ENCODE measurements at regions not wholly inside any gene's neighbourhood (a gene's known extent, or its start where the extent isn't known, plus 50 kb on each side); places are given as distances from the start of the nearest gene placed in this dataset.
A peak's percentile ranks its signal among the peaks of the same experiment; 100 is the strongest.

DNA sequence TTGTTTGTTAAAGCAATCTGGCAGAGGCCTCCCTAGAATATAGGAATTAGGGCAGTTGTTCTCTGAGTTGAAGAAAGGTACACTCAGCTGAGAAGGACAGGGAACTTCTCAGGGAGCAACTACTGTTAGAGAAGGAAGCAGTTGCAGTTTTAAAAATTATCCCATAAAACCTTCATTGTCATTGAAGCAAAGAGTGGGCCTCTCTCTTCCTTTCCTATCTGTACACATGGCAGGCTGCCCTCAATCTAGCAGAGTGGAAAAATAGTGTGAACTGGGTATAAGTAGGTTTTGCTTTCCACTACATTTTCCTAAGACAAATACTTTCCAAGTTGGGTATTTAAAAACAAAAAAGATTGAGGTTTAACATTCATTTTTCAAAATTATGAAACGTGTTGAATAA lies 236.7 kb upstream of the KLF14 start:
- no peak for DNase-seq

- no peak for DNase-seq
Observed at GRCh38 chr7:130971297-130971696, 237.3 kb upstream of the KLF14 start.

- DNase-seq: no peak
Observed at GRCh38 chr7:130972201-130972600, 238.2 kb upstream of the KLF14 start.

GRCh38 chr7:130973637-130974036 lies 239.6 kb upstream of the KLF14 start:
- no peak for DNase-seq

DNA sequence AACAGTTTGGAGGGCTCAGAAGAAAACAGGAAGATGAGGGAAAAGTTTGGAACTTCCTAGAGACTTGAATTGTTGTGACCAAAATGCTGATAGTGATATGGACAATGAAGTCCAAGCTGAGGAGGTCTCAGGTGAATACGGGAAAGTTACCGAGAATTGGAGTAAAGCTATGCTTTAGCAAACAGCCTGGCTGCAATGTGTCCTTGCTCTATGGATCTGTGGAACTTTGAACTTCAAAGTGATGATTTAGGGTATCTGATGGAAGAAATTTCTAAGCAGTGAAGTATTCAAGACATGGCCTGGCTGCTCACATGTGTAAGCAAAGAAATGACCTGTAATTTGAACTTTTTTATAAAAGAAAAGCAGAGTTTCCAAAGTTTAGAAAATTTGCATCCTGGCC lies 240.2 kb upstream of the KLF14 start:
- no peak for DNase-seq

DNA sequence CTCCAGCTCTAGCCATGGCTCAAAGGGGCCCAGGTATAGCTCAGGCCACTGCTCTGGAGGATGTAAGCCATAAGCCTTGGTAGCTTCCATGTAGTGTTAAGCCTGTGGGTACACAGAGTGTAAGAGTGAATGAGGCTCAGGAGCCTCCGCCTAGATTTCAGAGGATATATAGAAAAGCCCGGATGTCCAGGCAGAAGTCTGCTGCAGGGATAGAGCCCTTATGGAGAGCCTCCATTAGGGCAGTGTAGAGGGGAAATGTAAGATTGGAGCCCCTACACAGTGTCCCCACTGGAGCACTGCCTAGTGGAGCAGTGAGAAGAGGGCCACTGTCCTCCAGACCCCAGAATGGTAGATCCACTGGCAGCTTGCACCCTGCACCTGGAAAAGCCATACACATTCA lies 240.8 kb upstream of the KLF14 start:
- DNase-seq: no peak

- DNase-seq: no peak
Observed at GRCh38 chr7:130975731-130976130, 241.7 kb upstream of the KLF14 start.

GRCh38 chr7:130982160-130982638 lies 248.2 kb upstream of the KLF14 start:
- DNase-seq: peak in 1 of 2 experiments; percentile 28

- no peak for DNase-seq
Observed at GRCh38 chr7:130982651-130983050, 248.6 kb upstream of the KLF14 start.

DNA sequence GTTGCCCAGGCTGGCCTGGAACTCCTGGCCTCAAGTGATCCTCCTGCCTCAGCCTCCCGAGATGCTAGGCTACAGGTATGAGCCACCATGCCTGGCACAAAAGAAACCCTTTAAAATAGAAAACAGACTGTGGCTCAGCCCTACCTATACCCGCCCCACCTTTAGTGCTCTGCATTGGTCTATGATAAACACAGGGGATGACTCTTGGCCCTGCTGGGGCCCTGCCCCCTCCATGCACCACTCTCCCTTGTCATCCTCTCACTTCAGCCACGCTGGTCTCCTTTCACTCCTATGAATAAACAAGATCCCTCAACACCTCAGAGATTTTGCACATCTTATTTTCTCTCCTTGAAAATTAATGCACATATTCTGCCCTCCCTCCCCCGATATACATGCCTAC lies 251.4 kb upstream of the KLF14 start:
- DNase-seq: no peak

DNA sequence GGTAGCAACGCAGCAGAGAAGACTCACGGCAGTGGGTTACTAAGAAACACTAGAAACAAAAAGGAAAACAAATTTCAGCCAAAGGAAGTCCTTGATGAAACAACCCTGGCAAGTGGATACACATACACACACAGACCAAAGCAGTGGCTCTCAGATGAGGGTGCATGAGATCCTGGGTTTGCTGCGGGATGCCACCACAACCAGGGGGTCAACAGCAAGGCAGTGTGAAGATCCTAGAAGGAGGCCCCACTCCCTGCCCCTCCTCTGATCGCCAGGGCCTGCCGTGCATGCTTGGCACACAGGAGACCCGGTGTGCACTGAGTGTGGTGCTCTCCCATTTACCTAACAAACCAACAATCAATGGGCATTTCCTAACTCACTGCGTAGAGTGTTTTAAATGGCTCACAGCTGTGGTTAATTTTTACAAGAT lies 252.3 kb upstream of the KLF14 start:
- DNase-seq: no peak

DNA sequence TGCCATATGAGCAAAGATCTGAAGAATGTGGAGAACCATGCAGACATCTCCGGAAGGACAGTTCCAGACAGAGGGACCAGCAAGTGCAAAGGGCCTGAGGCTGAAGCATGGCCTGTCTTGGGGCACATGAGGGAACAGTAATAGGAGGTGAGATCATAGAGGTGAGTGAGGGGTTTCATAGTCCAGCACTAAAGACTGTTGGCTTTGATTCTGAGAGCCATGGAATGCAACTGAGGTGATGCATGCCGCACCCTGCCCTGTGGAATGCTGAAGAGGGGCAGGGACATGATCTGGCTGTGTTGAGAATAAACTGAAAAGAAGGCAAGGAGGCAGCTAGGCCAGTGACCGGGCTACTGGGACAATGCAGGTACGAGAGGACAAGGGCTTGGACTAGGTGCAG lies 253.1 kb upstream of the KLF14 start:
- no peak for DNase-seq

DNA sequence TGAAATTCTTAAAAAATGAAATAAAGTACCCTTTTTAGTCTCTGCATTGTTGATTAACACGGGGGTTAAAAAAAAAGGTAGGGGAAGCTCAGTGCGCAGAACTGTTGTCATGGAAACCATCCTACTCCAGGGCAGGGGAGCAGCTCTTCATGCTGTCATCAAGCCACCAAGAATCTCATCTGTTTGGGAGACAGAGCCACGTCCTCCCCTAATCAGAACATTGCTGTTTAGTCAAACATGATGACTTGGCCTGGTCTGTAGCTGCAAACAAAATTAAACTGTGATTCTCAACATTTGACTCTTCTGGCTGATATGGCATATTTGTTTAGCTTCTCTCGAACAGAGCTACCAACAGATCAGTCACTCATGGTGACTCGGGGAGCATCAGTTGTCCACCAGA lies 254.4 kb upstream of the KLF14 start:
- no peak for DNase-seq

GRCh38 chr7:130989101-130989795 lies 255.2 kb upstream of the KLF14 start:
- no peak for DNase-seq

DNA sequence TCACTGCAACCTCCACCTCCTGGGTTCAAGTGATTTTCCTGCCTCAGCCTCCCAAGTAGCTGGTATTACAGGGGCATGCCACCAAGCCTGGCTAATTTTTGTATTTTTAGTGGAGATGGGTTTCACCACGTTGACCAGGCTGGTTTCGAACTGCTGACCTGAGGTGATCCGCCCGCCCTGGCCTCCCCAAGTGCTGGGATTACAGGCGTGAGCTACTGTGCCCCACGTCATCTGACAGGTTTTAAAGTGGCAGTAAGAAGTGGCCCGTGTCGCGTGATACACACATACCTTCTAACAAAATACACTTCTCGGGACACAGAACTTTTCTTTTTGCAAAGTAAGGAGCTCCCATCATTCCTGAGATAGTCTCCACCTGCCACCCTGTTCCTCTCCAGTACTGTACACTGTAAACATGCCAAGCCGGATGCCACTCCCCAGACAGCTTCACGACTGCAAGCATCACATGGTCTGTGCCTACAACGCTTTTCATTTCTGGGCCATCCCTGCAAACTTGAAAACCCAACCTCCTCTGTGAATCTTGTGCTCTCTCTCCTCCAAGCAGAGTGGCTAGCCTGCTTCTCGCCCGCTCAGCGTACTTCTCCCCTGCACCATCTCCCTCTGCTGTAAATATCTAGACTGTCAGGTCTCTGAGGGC lies 256.3 kb upstream of the KLF14 start:
- DNase-seq: no peak

DNA sequence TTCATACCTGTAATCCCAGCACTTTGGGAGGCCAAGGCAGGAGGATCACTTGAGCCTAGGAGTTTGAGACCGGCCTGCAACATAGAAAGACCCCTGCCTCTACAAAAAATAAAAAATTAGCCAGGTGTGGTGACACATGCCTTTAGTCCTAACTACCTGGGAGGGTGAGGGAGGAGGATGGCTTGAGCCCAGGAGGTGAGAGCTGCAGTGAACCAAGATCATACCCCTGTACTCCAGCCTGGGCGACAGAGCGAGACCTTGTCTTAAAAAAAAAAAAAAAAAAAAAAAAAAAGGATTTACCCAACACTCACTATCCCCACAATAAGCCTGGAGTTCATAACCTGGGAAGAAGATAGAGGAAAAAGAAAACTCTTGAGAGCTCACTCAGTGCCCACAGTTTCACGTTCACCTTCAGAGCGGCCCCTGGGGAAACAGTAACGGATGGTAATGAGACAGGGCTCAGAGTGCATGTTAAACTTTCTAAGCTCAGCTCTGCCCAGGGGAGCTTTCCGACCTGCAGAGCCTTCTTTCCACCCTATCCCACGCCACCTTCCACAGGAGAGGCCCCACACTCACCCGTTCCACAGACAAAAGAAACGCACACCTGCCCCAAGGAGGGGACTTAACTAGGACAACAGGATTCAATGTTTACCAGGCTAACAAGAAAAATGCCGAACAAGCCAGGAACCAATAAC lies 259.8 kb upstream of the KLF14 start:
- no peak for DNase-seq

- no peak for DNase-seq
Observed at GRCh38 chr7:130994378-130995115, 260.5 kb upstream of the KLF14 start.

- no peak for DNase-seq
Observed at GRCh38 chr7:130995252-130996081, 261.5 kb upstream of the KLF14 start.

- no peak for DNase-seq
Observed at GRCh38 chr7:130996205-130996832, 262.3 kb upstream of the KLF14 start.

DNA sequence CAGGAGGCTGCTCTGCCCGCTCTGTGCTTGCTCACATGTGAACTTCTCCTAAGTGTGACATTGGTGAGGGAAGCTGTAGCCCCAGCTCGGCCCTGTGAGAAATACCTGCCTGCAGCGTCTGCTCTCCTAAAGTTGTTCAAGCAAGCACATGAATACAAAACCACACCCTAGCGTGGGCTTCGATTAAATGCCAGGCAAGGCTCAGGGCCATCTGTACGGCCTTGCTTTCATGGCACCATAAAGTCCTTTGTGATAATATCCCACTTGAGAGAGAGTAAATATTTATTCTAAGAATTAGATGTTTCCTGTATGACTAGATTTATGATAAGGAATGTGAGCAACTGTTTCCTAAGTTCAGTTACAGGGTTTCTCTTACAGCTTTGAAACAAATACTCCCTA lies 262.8 kb upstream of the KLF14 start:
- DNase-seq: peak; percentile 86 to 87

GRCh38 chr7:130998993-130999602 lies 265.1 kb upstream of the KLF14 start:
- DNase-seq: no peak

All from SHP77 (cell line).